ENCODE measurements at regions not wholly inside any gene's neighbourhood (a gene's known extent, or its start where the extent isn't known, plus 50 kb on each side); places are given as distances from the start of the nearest gene placed in this dataset.

DNA sequence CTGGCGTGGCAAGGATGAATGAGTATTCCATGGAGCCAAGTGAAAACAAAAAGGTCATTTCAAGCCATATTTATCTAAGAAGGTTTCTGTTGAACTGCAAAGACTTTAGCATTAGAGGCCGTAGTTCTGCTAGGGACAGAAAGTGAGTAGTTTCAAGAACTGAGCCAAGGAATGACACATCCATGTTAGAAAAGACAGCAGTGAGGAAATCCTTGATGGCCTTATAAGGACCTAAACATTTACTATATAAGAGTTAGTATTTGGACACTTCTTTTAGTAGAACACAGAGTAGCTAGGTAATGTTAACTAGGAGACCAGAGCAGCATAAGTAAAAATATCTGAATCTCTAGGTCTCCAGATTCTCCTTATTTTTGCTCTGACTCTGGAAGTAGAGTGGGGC, 329.8 kb upstream of the SEMA3D start:
- intact Hi-C loops (cut with micrococcal nuclease), result no loop called here
- WGBS (ENCODE audit: insufficient coverage, low coverage, missing lambda C conversion rate), result 0% methylated on average over 2 of the region's 2 CpGs

More for the DNA sequence above, 329.8 kb upstream of the SEMA3D start:
- Histone ChIP-seq H2AFZ (ENCODE audit: low read depth, low read length) (no peak overlapping the region), H3K79me2 (ENCODE audit: control insufficient read depth, insufficient read depth, low read length) (no peaks in the 10 kb centered on the region), H3K4me1 (replicated peaks in 1 of 2; ENCODE audit: control insufficient read depth in 2 of 2, insufficient read depth in 2 of 2, low read length in 2 of 2) (no peaks in the 10 kb centered on the region), H3K36me3 (ENCODE audit: control insufficient read depth, insufficient read depth, low read length) (no peaks in the 10 kb centered on the region; the same call in 2 of the 3 replicates), H3K27me3 (ENCODE audit: control insufficient read depth in 2 of 2, insufficient read depth in 2 of 2, low read length in 2 of 2) (no peaks in the 10 kb centered on the region), H4K20me1 (replicated peaks; ENCODE audit: control insufficient read depth, insufficient read depth, low read length) (no peaks in the 10 kb centered on the region), H3K4me2 (ENCODE audit: insufficient read depth, low read length) (no peak overlapping the region), H3K27ac (ENCODE audit: extremely low read depth, low read depth, low read length) (no peak overlapping the region), H3K9ac (ENCODE audit: insufficient read depth in 1 of 2, low read depth in 2 of 2, low read length in 2 of 2) (no peak overlapping the region), H3K4me3 (no peak overlapping the region), H3K9me3 (replicated peaks; ENCODE audit: control insufficient read depth, insufficient read depth, low read depth, low read length) (0 out of 2 replicates have a peak, but pooled peaks cover 3% of the 10 kb centered on the region), H3K9me1 (ENCODE audit: control insufficient read depth, insufficient read depth, low read length) (no peaks in the 10 kb centered on the region)
- TF ChIP-seq ZNF696 (CRISPR knock-in tag; conservative IDR thresholded peaks at IDR 0.05) (no peak), THRAP3 (IDR thresholded peaks at IDR 0.05; ENCODE audit: borderline replicate concordance) (no peak), SMAD3 (CRISPR knock-in tag; conservative IDR thresholded peaks at IDR 0.05) (no peak), GTF3C2 (IDR thresholded peaks at IDR 0.05; ENCODE audit: borderline replicate concordance, extremely low read depth, insufficient read length) (no peak), ETS2 (tag; IDR thresholded peaks at IDR 0.05; ENCODE audit: borderline replicate concordance, poor library complexity, severe bottlenecking) (no peak), ZC3H11A (IDR thresholded peaks at IDR 0.05; ENCODE audit: low read depth, low read length) (no peak), GABPB2 (CRISPR knock-in tag; conservative IDR thresholded peaks at IDR 0.05) (no peak), CBX5 (IDR thresholded peaks at IDR 0.05; ENCODE audit: borderline replicate concordance, low read depth) (no peak), NRF1 (conservative IDR thresholded peaks at IDR 0.05 in 1 of 2, IDR thresholded peaks at IDR 0.05 in 1 of 2) (no peak)
- TF ChIP-seq, protein P1, sequence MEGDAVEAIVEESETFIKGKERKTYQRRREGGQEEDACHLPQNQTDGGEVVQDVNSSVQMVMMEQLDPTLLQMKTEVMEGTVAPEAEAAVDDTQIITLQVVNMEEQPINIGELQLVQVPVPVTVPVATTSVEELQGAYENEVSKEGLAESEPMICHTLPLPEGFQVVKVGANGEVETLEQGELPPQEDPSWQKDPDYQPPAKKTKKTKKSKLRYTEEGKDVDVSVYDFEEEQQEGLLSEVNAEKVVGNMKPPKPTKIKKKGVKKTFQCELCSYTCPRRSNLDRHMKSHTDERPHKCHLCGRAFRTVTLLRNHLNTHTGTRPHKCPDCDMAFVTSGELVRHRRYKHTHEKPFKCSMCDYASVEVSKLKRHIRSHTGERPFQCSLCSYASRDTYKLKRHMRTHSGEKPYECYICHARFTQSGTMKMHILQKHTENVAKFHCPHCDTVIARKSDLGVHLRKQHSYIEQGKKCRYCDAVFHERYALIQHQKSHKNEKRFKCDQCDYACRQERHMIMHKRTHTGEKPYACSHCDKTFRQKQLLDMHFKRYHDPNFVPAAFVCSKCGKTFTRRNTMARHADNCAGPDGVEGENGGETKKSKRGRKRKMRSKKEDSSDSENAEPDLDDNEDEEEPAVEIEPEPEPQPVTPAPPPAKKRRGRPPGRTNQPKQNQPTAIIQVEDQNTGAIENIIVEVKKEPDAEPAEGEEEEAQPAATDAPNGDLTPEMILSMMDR (IDR thresholded peaks at IDR 0.05 in 2 of 3, conservative IDR thresholded peaks at IDR 0.05 in 1 of 3; ENCODE audit: insufficient read depth in 2 of 3, low read depth in 1 of 3, low read length in 3 of 3), result no peak
- no peak for FAIRE-seq
- POLR2A ChIA-PET, result no interaction called here
- in situ Hi-C loops (cut with MboI), result no loop called here
- BruUV-seq (replicated peaks), result no TSS peak
- CTCF ChIA-PET (ENCODE audit: low intra/inter-chr PET ratio), result no interaction called here
- DNase-seq (ENCODE audit: extremely low read depth in 1 of 4, low spot score in 3 of 4), result no peak
- ATAC-seq, result no peak

Measured in K562 (cell line).